ENCODE measurements at regions not wholly inside any gene's neighbourhood (a gene's known extent, or its start where the extent isn't known, plus 50 kb on each side); places are given as distances from the start of the nearest gene placed in this dataset.

DNA sequence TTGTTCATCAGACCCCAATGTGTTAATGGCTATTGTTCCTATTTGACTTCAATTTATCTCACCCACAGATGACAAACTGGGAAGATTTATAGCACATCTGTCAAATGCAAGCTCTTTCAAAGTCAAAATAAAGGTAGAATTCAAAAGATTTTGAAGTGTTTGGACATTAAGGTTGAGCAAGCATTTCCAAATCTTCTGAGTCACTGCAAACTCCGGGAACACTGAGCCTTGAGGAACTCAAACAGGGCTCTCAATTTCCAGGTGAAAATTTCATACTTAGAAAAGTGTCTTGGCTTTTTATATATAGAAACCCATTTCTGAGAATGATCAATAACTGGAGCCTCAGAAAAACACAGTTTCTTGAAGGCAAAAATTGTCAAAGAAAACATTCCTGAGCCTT, 199.5 kb upstream of the IGFBP7 start:
- TF ChIP-seq JUND (CRISPR knock-in tag; IDR thresholded peaks at IDR 0.05) (no peak), HNRNPH1 (optimal IDR thresholded peaks at IDR 0.05; ENCODE audit: low read depth, low read length) (no peak), SETDB1 (CRISPR knock-in tag; IDR thresholded peaks at IDR 0.05; ENCODE audit: borderline replicate concordance) (no peak), ZNF292 (CRISPR knock-in tag; IDR thresholded peaks at IDR 0.05; ENCODE audit: borderline replicate concordance, low read depth) (no peak), EP300 (IDR thresholded peaks at IDR 0.05; ENCODE audit: low read depth in 2 of 2, low read length in 2 of 2) (no peak), EP300 (CRISPR knock-in tag; IDR thresholded peaks at IDR 0.05; ENCODE audit: borderline replicate concordance) (no peak), WIZ (CRISPR knock-in tag; IDR thresholded peaks at IDR 0.05) (no peak)
- TF ChIP-seq, protein P1, sequence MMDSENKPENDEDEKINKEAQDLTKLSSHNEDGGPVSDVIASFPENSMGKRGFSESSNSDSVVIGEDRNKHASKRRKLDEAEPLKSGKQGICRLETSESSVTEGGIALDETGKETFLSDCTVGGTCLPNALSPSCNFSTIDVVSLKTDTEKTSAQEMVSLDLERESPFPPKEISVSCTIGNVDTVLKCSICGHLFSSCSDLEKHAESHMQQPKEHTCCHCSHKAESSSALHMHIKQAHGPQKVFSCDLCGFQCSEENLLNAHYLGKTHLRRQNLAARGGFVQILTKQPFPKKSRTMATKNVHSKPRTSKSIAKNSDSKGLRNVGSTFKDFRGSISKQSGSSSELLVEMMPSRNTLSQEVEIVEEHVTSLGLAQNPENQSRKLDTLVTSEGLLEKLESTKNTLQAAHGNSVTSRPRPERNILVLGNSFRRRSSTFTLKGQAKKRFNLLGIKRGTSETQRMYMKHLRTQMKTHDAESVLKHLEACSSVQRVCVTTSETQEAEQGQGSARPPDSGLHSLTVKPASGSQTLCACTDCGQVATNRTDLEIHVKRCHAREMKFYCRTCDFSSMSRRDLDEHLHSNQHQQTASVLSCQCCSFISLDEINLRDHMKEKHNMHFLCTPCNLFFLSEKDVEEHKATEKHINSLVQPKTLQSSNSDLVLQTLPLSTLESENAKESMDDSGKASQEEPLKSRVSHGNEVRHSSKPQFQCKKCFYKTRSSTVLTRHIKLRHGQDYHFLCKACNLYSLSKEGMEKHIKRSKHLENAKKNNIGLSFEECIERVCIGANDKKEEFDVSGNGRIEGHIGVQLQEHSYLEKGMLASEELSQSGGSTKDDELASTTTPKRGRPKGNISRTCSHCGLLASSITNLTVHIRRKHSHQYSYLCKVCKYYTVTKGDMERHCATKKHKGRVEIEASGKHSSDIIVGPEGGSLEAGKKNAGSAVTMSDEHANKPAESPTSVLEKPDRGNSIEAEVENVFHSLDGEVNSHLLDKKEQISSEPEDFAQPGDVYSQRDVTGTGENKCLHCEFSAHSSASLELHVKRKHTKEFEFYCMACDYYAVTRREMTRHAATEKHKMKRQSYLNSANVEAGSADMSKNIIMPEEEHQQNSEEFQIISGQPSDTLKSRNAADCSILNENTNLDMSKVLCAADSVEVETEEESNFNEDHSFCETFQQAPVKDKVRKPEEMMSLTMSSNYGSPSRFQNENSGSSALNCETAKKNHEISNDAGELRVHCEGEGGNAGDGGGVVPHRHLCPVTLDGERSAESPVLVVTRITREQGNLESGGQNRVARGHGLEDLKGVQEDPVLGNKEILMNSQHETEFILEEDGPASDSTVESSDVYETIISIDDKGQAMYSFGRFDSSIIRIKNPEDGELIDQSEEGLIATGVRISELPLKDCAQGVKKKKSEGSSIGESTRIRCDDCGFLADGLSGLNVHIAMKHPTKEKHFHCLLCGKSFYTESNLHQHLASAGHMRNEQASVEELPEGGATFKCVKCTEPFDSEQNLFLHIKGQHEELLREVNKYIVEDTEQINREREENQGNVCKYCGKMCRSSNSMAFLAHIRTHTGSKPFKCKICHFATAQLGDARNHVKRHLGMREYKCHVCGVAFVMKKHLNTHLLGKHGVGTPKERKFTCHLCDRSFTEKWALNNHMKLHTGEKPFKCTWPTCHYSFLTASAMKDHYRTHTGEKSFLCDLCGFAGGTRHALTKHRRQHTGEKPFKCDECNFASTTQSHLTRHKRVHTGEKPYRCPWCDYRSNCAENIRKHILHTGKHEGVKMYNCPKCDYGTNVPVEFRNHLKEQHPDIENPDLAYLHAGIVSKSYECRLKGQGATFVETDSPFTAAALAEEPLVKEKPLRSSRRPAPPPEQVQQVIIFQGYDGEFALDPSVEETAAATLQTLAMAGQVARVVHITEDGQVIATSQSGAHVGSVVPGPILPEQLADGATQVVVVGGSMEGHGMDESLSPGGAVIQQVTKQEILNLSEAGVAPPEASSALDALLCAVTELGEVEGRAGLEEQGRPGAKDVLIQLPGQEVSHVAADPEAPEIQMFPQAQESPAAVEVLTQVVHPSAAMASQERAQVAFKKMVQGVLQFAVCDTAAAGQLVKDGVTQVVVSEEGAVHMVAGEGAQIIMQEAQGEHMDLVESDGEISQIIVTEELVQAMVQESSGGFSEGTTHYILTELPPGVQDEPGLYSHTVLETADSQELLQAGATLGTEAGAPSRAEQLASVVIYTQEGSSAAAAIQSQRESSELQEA (CRISPR knock-in tag; IDR thresholded peaks at IDR 0.05; ENCODE audit: not compliant biosample characterization) = no peak

Data from HepG2 (cell line).